ENCODE measurements at regions not wholly inside any gene's neighbourhood (a gene's known extent, or its start where the extent isn't known, plus 50 kb on each side); places are given as distances from the start of the nearest gene placed in this dataset.

DNA sequence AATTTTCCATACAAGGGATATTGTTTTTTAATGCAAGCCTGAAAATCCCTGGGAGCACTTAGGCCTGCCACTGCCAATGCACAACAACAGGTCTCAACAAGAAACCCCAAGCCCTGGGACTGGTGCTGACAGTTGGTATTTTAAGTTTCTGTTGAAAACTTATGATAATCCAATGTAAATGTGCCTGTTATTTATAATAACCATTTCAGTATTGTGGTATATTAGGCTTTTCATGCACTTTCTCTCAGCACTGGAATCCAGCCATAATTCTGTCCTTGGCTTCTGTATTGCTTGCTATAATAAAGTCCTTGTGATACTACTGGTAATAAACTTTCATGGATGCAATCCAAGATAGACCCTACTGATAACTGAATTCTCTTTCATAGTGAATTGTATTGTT is 218.9 kb downstream of the PCDH7 start:
- Mint-ChIP-seq H3K9me3 (peaks cover 4 to 12% of the 10 kb centered on the region in 2 donors), H3K36me3 (no peaks in the 10 kb centered on the region), H3K27me3 (ENCODE audit: low read depth in 2 of 2) (no peaks in the 10 kb centered on the region), H3K4me3 (no peak overlapping the region), H3K27ac (no peak overlapping the region), H3K4me1 (no peaks in the 10 kb centered on the region)
- no peaks in the 10 kb centered on the region for H3K27me3 ChIP-seq (ENCODE audit: control insufficient read depth, insufficient read depth, low read length)
- no peak overlapping the region for H3K27ac ChIP-seq (ENCODE audit: low read length)
- DNase-seq: no peak
- no peaks in the 10 kb centered on the region for H3K9me3 ChIP-seq (ENCODE audit: control insufficient read depth, insufficient read depth, low read length)
- intact Hi-C loops (cut with micrococcal nuclease): no loop called here
- no peak overlapping the region for H3K4me3 ChIP-seq (ENCODE audit: low read length)
- no peaks in the 10 kb centered on the region for H3K36me3 ChIP-seq (ENCODE audit: control insufficient read depth, insufficient read depth, low read length)
- TF ChIP-seq, protein P1, sequence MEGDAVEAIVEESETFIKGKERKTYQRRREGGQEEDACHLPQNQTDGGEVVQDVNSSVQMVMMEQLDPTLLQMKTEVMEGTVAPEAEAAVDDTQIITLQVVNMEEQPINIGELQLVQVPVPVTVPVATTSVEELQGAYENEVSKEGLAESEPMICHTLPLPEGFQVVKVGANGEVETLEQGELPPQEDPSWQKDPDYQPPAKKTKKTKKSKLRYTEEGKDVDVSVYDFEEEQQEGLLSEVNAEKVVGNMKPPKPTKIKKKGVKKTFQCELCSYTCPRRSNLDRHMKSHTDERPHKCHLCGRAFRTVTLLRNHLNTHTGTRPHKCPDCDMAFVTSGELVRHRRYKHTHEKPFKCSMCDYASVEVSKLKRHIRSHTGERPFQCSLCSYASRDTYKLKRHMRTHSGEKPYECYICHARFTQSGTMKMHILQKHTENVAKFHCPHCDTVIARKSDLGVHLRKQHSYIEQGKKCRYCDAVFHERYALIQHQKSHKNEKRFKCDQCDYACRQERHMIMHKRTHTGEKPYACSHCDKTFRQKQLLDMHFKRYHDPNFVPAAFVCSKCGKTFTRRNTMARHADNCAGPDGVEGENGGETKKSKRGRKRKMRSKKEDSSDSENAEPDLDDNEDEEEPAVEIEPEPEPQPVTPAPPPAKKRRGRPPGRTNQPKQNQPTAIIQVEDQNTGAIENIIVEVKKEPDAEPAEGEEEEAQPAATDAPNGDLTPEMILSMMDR (IDR thresholded peaks at IDR 0.05): no peak
- H3K4me1 ChIP-seq (ENCODE audit: control insufficient read depth, insufficient read depth, low read length): no peaks in the 10 kb centered on the region
- no peak for ATAC-seq

DNA sequence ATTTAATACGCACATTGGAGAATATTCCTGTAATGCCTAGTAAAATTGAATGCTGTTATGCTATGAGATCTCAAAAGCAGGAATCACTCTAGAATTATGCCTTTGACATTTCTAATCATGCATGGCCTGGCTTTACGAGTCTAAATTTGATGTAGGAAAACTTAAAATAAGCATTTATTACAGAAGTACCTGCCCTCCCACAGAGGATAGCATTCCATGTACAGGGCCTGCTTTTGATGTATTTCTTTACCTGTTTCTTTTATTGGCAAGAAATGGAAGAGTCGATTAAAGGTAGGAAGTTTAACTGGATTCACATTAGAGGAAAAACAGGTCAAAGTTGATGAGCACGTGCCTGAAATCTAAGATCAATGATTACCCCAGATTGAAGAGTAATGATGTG is 219.5 kb downstream of the PCDH7 start:
- Mint-ChIP-seq H3K9me3 (peaks cover 4 to 8% of the 10 kb centered on the region in 2 donors), H3K36me3 (no peaks in the 10 kb centered on the region), H3K27me3 (ENCODE audit: low read depth in 2 of 2) (no peaks in the 10 kb centered on the region), H3K27ac (no peak overlapping the region), H3K4me1 (no peaks in the 10 kb centered on the region), H3K4me3 (no peak overlapping the region)
- H3K27ac ChIP-seq (ENCODE audit: low read length): no peak overlapping the region
- 88% methylated on average over 1 of the region's 4 CpGs for WGBS (ENCODE audit: insufficient coverage)
- ATAC-seq (no peak), DNase-seq (no peak)
- TF ChIP-seq, protein P1 (IDR thresholded peaks at IDR 0.05): no peak
- intact Hi-C loops (cut with micrococcal nuclease): no loop called here
- H3K4me1 ChIP-seq (ENCODE audit: control insufficient read depth, insufficient read depth, low read length): no peaks in the 10 kb centered on the region
- H3K9me3 ChIP-seq (ENCODE audit: control insufficient read depth, insufficient read depth, low read length): no peaks in the 10 kb centered on the region
- H3K27me3 ChIP-seq (ENCODE audit: control insufficient read depth, insufficient read depth, low read length): no peaks in the 10 kb centered on the region
- H3K36me3 ChIP-seq (ENCODE audit: control insufficient read depth, insufficient read depth, low read length): no peaks in the 10 kb centered on the region
- H3K4me3 ChIP-seq (ENCODE audit: low read length): no peak overlapping the region

DNA sequence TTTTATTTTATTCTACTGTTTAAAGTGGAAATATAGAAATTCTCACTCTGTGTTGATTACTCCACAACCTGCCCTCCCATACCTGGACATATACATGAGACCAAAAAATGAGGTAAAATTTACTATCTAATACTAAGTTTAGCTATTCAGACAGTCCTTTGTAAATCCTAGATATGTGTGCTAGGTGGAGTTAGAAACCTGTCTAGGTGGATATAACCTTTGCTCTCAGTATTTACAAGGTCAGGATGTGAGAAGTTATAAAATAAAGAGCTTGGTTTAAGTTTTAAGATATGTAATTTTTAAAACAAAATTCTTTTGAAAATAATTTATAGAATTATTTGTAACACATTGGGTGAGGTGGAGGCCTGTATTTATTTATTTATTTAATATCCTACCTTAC is 221.5 kb downstream of the PCDH7 start:
- no peak overlapping the region for H3K4me3 Mint-ChIP-seq
- no peaks in the 10 kb centered on the region for H3K9me3 ChIP-seq (ENCODE audit: control insufficient read depth, insufficient read depth, low read length)
- no peak overlapping the region for H3K27ac Mint-ChIP-seq
- DNase-seq (no peak), ATAC-seq (no peak)
- peaks cover 8 to 10% of the 10 kb centered on the region in 2 donors for H3K9me3 Mint-ChIP-seq
- H3K27ac ChIP-seq (ENCODE audit: low read length): no peak overlapping the region
- no peaks in the 10 kb centered on the region for H3K4me1 ChIP-seq (ENCODE audit: control insufficient read depth, insufficient read depth, low read length)
- no peaks in the 10 kb centered on the region for H3K36me3 ChIP-seq (ENCODE audit: control insufficient read depth, insufficient read depth, low read length)
- intact Hi-C loops (cut with micrococcal nuclease): no loop called here
- H3K27me3 Mint-ChIP-seq (ENCODE audit: low read depth in 2 of 2): no peaks in the 10 kb centered on the region
- H3K27me3 ChIP-seq (ENCODE audit: control insufficient read depth, insufficient read depth, low read length): no peaks in the 10 kb centered on the region
- H3K36me3 Mint-ChIP-seq: peaks cover 3% of the 10 kb centered on the region
- H3K4me1 Mint-ChIP-seq: no peaks in the 10 kb centered on the region
- TF ChIP-seq, protein P1 (IDR thresholded peaks at IDR 0.05): no peak
- no peak overlapping the region for H3K4me3 ChIP-seq (ENCODE audit: low read length)

DNA sequence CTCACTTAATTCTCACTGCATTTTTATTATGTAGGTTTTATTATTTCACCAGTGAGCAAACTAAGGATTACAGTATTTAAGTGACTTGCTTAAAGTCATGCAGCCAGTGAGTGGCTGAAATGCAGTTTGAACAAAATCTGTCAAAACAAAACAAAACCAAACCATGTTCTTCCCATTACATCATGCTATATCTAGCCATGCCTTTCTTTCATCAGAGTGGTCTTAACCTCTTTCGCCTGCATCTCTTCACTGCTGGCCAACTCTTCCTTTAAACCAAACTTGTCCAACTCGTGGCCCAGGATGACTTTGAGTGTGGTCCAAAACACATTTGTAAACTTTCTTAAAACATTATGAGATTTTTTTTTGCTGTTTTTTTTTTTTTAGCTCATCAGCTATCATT is 223.2 kb downstream of the PCDH7 start:
- DNase-seq (no peak), ATAC-seq (no peak)
- intact Hi-C loops (cut with micrococcal nuclease): no loop called here
- Histone ChIP-seq H3K36me3 (ENCODE audit: control insufficient read depth, insufficient read depth, low read length) (no peaks in the 10 kb centered on the region), H3K4me1 (ENCODE audit: control insufficient read depth, insufficient read depth, low read length) (no peaks in the 10 kb centered on the region), H3K27ac (ENCODE audit: low read length) (no peak overlapping the region), H3K9me3 (ENCODE audit: control insufficient read depth, insufficient read depth, low read length) (no peaks in the 10 kb centered on the region), H3K27me3 (ENCODE audit: control insufficient read depth, insufficient read depth, low read length) (no peaks in the 10 kb centered on the region), H3K4me3 (ENCODE audit: low read length) (no peak overlapping the region)
- Mint-ChIP-seq H3K9me3 (peaks cover 6 to 20% of the 10 kb centered on the region in 2 donors), H3K27ac (no peak overlapping the region), H3K4me1 (no peaks in the 10 kb centered on the region), H3K4me3 (no peak overlapping the region), H3K27me3 (ENCODE audit: low read depth in 2 of 2) (no peaks in the 10 kb centered on the region), H3K36me3 (peaks cover 10% of the 10 kb centered on the region)
- TF ChIP-seq, protein P1 (IDR thresholded peaks at IDR 0.05): no peak
- 87% methylated on average over 1 of the region's 2 CpGs for WGBS (ENCODE audit: insufficient coverage)

All from natural killer cell (primary cell).